D341Med (cell line): ENCODE measurements at regions not wholly inside any gene's neighbourhood (a gene's known extent, or its start where the extent isn't known, plus 50 kb on each side); places are given as distances from the start of the nearest gene placed in this dataset.
"Not testable (repeated sequence)": the region's sequence is repeated elsewhere in the genome, so short reads cannot be mapped to it uniquely, and the experiment has no call there.

Source experiments
- DNase-seq: peaks from one replicate; pipeline ENCODE4 v3.0.0; 2012; ENCODE audit warnings: low spot score

DNA sequence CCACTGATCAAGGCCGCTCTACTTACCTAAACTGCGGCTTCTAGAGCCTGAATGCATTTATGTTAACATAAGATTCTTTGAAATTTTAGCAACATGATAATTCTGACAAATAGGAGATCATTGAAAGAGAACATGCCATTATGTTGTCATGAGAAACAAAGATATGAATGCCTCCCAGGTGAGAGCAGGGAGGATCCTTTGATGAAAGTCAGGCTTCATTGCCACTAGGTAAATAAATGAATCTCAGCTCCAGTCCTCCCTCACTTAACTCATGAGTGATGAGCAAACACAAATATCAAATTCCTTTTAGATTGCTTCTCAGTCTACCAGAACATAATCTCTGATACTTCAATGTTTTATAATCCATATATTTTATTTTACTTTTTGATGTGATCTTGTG is 463.2 kb upstream of the CDH7 start:
- DNase-seq = no peak

DNA sequence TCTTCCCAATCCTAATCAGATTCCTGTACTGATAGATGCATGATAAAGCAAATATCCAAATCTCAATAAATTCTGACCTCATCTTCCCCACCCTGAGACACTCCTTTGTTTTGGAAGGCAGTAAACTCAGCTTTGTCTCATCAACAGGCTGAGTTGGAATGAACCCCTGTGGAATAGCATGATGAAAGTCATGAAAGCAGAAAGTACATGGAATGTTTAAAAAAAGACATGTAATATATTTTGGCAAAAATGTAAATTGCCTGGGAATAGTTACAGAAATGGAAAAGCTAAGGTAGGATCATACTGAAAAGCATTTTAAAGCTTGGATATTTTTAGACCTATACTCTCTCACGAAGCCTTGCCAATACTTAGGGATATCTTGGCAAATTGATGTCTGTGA is 468.7 kb upstream of the CDH7 start:
- no peak for DNase-seq

DNA sequence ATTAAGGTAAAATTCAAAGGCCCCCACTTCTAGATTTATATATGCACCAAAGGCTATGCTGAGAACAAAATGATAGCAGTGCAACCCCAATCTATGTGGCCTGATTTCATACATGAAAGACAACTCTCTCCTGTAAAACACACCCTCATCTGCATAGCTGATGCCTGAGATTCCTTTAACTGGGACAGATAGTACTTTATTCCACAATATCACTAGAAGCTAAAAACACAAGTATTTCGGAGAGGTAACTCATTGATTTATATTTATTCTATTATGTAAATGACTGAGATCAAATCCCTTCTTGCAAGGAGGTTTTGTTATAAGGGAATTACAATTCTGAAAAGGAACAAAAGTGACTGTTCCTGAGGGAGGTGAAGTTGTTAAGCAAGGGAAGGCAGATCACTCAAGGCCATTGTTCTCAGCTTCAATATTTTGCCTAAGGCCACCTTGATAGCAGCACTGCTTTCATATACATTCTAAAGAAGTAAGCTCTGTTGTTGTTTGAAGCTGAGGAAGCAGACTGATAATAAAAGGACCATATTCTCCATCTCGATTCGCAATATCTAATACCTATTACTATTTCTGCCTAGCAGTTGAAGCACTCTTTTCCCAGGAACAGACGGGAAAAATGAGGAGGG is 471.0 kb upstream of the CDH7 start:
- no peak for DNase-seq

DNA sequence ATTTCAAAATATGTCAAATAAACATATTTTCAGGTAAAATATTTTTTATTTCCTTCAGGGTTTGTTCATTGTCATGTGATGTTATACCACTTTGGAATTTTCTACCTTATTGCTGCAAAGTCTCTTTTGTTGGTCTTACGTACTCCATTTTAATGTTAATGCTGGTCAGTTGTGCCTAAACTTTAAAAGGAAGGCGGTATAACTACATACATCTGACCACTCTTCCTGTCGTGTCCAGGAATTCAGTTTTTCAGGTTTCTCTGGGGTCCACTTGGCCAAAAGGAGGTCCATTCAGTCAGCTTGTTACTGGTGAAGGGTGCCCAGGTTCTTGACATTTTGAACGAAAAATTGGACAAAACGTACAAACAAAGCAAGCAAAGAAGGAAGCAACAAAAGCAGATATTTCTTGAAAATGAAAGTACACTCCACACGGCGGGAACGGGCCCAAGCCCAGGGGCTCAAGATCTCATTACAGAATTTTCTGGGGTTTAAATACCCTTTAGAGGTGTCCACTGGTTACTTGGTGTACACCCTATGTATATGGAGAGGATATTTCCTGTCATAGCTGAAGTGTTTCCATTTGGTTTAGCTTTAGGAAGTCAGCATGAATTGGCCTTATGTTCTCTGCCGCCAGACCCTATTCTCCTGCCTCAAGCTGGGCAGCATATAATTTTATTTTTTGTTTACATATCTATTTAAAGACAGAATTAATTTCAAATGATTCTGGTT is 471.7 kb upstream of the CDH7 start:
- DNase-seq = no peak

DNA sequence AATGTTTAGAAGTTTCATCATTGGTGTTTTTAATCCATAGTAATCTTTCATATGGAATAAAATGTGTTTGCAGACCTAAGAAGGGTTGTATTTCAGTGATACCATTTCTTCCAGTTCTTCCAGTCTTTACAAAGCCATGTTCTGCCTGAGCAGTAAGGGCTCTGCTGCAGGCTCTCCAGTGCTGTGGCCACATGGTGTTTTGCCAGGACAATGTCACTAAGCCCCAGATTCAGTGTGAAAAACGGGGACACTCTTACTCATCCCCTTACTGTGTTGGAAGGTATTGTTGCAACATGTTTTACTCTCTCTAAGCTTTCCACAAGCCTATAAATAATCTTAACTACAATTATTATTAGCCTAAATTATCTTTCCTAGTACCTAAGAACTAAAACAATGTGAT is 481.4 kb upstream of the CDH7 start:
- DNase-seq = no peak

DNA sequence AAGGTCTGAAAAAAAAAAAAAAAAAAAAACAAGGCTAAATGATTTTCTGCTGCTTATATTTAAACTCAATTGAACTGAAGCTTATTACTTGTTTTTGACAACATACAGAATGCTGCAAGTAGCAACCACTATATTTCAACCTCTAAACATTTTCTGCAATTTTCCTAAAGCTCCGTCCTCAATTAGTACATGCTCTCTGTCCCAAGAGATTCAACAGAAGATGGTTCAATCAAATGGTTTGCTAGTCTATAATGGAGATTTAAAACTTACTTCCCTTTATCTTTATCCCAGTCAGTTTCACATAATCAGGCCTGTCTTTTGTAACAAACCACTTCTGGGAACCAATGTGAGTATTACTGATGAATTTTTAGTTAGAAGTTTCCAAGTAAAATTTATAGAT is 485.1 kb upstream of the CDH7 start:
- no peak for DNase-seq

DNA sequence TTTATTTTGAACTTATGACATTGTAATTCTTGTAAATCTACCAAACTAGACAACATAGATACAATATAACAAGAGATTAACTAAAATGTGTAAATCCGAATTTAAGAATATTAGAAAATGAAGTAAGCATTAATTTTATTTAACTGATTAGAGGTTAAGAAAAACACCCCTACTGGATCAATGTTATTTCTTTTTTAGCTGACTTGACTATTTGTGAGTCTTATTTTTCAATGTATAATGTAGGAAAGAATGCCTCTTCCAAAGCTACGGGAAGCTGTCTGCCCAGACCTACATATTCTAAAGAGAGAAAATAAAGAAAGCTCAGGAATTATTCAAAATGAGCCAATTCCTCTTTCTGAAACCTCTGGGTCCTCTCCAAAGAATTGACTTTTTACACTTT is 490.8 kb upstream of the CDH7 start:
- no peak for DNase-seq

DNA sequence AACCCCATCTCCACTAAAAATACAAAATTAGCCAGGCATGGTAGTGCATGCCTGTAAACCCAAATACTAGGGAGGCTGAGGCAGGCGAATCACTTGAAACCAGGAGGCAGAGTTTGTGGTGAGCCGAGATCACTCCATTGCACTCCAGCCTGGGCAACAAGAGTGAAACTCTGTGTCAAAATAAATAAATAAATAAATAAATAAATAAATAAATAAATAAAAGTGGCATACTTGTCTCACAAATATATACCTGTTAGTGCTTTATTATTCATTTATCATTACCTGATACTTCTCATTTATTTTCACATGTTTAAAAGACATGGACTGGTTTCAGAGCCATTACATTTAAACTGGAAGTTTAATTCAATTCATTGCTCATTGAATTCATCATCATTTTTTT is 491.4 kb upstream of the CDH7 start:
- DNase-seq = no peak

DNA sequence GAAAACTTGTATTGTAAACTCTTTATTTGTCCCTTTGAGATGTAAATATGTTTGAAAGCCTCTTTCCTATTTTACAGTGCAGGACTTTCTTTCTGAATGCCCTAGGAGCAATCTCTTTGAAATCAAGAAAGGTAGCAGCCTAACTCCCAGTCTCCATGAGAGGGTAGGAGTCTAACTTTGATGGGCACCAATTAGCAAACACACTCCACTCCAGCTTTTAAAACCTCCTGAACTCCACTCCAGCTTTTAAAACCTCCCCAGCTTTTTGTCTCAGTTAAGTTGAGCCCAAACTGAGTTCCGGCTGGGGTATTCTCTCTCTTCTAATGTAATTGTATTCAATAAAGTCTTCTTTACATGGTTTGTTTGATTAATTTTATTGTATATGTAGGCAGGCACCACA is 493.7 kb upstream of the CDH7 start:
- no peak for DNase-seq

DNA sequence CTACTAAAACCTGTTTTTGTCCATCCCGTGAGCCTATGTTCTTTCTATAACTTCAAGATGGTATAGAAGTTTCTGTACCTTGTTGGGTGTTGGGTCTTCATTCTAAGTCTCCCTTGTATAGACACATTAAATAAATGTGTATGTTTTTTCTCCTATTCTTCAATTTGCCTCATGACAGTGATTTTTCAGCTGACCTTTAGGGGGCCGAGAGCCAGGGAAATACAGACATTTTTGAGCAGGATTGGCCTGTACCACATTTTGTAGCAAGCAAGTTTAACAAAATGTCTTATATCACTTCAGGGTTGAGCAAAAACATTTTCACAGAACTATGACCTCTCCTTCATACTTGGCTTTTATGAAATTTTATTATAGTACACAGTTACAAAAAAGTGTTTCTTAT is 495.4 kb upstream of the CDH7 start:
- DNase-seq = no peak

DNA sequence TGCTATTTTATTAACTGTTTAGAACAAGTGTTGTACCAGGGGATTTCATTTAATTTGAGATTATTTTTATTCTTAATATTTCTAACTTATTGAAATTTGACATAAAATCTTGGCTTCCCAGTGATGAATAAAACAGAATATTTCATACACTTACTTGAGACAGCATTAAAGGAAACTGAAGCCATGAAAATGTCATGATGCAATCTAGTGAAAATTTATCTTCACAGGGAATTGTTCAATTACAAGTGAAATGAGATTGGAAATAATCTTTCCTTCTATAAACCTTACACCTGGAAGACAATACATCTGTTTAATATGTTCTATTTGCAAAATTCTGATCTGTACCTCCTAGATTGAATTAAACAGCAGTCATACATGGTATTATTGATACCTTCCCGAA is 511.0 kb upstream of the CDH7 start:
- no peak for DNase-seq

DNA sequence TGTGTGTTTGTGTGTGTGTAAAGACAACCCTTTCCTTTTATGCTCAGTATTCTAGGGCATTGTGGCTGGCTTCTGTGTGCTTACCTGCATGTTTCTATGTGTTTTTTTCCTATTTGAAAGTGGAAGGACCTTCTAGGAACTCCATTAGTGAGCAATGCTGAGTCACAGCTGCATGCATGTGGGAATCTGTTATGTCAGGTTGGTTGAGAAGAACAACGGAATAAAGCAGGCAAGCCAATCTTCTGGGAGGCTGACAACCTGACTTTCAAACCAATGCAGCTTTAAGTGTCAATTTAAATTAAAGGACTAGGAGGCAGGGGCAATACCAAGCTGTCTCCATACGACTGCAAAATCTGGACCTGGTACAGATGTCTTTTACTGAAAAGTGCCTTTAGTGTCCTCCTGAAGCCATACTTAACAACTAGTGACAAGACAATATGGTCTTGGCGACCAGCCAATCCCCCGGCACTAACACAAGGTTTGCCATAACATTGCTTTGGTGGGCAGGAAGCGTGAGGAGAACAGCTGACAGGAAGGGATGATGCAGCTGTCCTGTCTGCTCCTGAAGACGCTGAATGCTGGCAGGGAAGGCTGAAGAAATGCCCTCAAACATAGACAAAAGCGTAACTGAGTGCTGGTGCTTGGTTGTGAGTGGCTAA is 514.7 kb upstream of the CDH7 start:
- no peak for DNase-seq

DNA sequence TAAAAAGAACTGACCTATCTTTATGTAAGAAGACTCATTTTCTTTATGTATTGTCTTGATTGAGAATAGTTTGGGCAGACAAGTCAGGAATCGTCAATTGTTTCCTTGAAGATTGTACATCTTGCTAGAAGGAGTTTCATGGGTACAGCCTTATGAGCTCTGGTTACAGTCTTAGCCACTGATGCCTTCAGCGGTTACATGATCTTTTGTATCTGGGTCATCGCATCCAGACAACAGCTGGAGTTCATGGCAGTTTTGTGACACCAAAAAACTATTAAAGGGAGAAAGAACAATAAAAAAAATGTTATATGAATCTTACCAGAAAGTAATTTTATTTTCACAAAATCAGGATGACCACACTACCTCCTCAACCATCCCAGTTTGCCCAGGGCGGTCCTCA is 520.5 kb upstream of the CDH7 start:
- no peak for DNase-seq

DNA sequence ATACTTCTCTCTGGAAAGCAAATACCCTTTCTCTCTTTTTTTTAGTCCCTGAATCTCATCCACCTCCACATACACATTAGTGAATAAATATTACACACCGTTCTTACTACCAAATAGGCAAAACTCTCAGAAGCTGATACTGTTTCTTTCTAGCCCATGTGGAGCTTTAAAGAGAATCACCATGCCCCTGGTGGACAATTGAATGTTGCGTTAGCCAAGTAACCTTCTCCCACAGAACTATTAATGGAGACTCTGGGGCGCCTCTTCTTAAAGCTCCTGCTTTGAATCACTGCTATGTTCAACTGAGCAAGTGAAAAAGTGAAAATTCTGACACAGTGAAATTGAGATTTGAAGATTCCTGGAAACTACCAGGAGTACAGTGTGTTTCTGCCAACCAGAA is 522.8 kb upstream of the CDH7 start:
- no peak for DNase-seq

DNA sequence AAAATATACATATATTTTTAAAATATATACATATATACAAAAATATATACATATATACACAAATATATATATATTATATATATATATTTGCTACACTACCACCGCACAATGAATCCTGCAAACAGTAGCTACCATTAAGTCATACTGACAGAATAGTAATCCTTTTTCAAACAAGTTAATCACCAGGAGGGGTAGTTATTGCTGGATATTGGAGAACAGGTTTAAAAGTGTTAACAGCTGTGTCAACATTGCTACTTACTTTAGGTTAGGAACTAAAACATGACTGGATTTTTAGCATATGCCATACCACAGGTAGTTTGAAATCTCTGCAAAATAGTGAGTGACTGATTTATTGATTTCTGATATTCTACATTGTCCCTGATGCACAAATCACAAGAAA is 529.1 kb upstream of the CDH7 start:
- no peak for DNase-seq

DNA sequence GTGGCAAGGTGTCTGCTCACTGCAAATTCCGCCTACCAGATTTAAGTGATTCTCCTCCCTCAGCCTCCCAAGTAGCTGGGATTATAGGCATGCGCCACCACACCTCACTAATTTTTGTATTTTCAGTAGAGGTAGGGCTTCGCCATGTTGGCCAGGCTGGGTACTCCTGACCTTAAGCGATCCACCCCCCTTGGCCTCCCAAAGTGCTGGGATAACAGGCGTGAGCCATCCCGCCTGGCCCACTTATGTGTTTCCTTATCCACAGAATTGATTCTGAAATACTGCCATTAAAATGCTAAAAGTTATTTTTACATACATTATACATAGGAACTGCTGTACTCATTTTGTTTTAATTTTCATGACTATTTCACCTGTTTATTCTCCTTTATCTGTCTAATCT is 529.7 kb upstream of the CDH7 start:
- no peak for DNase-seq

DNA sequence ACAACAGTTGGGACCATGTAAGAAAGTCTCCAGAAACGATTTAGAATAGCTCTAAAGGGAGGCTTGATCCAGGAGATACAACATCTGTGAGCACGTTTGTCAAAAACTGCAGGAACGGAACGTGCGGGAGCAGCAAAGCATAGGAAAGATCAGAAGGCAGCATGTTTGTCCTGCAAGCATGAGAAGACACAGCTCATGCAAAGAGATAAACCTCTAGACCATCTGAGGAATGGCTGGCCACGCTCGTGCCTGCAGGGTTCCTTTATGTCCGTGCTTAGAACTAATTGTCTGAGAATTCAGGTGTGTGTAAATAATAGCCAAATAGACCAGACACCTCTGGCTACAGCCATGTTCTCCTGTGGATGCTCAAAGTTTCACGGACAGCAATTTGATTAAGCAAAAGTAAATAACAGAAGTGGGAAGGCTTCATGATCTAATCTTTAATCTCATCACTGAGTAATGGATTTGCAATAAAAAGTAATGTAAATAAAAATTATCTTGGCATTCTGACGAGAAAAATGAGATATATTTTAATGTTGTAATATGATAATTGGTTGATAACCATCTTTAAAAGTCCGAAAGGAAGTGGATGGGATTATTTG is 534.8 kb upstream of the CDH7 start:
- no peak for DNase-seq

DNA sequence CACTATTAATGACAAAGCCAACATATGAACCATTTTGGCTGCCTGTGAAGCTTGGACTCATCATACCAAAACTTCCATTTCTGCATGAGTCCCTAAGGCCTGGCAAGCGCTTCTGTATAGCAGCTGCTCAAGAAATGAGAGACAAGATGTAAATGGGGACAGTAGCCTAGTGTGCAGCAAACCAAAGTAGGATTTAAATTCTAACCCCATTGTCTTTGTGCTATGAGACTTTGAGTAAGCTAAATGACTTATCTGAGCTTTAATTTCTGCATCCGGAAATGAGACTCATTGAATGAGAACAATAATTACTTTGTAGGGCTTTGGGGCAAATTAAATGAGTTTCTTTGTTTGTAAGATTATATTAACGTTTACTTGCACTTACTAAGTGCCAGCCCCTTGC is 536.4 kb upstream of the CDH7 start:
- no peak for DNase-seq

DNA sequence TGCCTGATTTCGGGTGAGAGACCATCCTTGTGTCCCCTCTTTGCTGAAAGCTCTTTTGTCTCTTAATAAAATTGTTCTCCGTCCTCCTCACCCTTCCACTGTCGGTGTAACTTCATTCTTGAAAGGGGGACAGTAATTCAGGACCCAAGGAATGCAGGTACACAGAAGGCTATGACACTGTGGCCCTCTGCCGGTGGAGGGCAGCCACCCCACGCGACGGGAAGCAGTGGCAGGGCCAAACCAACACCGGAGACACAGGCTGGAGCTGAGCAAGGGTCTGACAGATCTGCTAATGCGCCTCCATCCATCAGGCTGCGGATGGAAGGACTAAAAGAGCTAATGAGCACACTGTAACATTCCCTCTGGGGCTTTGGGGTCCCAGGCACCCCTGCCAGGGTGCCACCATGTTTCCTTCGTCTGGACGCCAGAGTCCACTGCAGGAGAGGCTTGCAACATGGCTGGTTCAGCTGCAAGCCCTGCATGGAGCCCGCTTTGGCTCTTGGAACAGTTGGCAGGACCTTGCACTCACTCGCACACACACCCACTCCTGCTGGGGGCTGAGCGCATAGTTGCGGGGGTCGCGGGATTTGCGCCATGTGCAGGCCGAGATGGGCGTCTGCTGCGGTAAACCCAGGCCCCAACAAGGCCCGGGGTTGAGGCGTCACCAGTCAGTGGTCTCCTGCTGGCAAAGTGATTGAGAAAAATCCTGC is 544.1 kb upstream of the CDH7 start:
- DNase-seq = peak; percentile 42

DNA sequence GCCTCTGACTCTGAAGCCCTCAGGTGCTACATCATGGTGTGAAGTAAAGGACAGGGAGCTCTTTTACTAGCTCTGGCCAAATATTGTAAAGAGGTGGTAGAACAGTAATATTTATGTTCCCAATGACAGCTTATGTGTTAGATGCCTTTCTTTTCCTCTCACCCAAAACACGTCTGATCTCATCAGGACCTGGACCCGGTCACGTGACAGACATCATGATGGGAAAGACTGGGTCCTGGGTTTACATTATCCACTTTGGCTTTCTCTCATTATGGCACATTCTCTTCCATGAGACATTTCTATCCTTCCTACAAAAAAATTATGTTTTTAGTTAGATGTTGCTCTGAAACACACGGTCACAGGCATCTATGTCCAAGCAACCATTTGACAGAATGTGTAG is 548.7 kb upstream of the CDH7 start:
- DNase-seq = no peak

DNA sequence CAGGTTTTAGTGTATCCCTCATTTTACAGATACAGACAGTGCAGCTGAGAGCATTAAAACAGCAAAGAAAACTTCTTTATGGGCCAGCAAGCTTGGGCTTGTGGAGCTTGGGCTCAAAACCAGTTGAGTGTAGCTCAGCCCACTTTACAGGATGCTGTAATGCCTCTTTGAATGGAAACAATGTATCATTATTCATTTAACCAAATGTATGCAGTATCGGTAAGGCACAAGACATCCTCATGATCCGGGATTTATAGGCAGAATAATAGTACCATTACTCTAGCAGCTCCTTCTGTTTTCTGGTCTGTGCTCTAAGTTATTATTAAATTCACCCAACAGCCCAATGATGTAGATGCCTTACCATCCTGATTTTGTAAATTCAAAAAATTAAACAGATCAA is 575.1 kb upstream of the CDH7 start:
- DNase-seq = no peak

DNA sequence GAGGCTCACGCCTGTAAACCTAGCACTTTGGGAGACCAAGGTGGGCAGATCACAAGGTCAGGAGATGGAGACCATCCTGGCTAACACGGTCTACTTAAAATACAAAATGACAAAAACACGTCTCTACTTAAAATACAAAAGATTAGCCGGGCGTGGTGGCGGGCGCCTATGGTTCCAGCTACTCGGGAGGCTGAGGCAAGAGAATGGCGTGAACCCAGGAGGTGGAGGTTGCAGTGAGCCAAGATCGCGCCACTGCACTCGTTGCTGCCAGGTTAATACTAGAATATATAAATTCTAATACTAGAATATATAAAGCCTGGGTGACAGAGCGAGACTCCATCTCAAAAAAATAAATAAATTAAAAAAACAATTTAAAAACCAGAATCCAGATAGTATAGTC is 588.7 kb upstream of the CDH7 start:
- DNase-seq = not testable (repeated sequence)
